Astrocyte (in vitro differentiated cells and primary cell): ENCODE measurements at regions not wholly inside any gene's neighbourhood (a gene's known extent, or its start where the extent isn't known, plus 50 kb on each side); places are given as distances from the start of the nearest gene placed in this dataset.

ENCODE experiments used
- DNase-seq: peaks from one replicate; pipeline ENCODE4 v3.0.0-alpha.2; 2010; ENCODE audit warnings: low read depth
- FAIRE-seq: peaks from 2 replicates; lab custom pipeline; 2011; peaks lifted over from hg19 to GRCh38; lab: Jason Lieb, UNC
- H2AFZ ChIP-seq: 2 replicates; pipeline ENCODE4 v1.6.0; 2012; ENCODE audit warnings: low read depth, low read length, inconsistent platforms
- H3K27ac ChIP-seq: 2 replicates; pipeline ENCODE4 v1.5.1; 2011; ENCODE audit warnings: low read depth, low read length, inconsistent platforms
- H3K27me3 ChIP-seq: 2 replicates; pipeline ENCODE4 v1.6.0; 2011; ENCODE audit warnings: low read length, inconsistent platforms; ENCODE audit not compliant: insufficient read depth
- H3K36me3 ChIP-seq: 2 replicates; pipeline ENCODE4 v1.5.1; 2011; ENCODE audit warnings: low read length, inconsistent platforms; ENCODE audit not compliant: insufficient read depth
- H3K4me1 ChIP-seq: 2 replicates; pipeline ENCODE4 v1.5.1; 2011; ENCODE audit warnings: low read length, inconsistent platforms; ENCODE audit not compliant: insufficient read depth
- H3K4me2 ChIP-seq: 2 replicates; pipeline ENCODE4 v1.6.0; 2012; ENCODE audit warnings: low read length, inconsistent platforms
- H3K4me3 ChIP-seq: 2 replicates; pipeline ENCODE4 v1.5.1; 2011; ENCODE audit warnings: low read depth, mild to moderate bottlenecking, low read length, inconsistent platforms; ENCODE audit not compliant: insufficient read depth
- H3K79me2 ChIP-seq: 2 replicates; pipeline ENCODE4 v1.6.0; 2012; ENCODE audit warnings: mild to moderate bottlenecking, low read length, inconsistent platforms; ENCODE audit not compliant: insufficient read depth
- H3K9ac ChIP-seq: 2 replicates; pipeline ENCODE4 v1.6.0; 2012; ENCODE audit warnings: mild to moderate bottlenecking, low read length, inconsistent platforms
- H3K9me3 ChIP-seq: 2 replicates; pipeline ENCODE4 v1.5.1; 2012; ENCODE audit warnings: low read depth, mild to moderate bottlenecking, low read length, inconsistent platforms; ENCODE audit not compliant: insufficient read depth
- H4K20me1 ChIP-seq: 2 replicates; pipeline ENCODE4 v1.6.0; 2012; ENCODE audit warnings: low read length, inconsistent platforms; ENCODE audit not compliant: insufficient read depth
- H3K27ac Mint-ChIP-seq: one replicate; pipeline ENCODE4 v1.8.0; 2021; ENCODE audit warnings: mild to moderate bottlenecking, mixed read lengths; ENCODE audit not compliant: unreplicated experiment
- H3K27me3 Mint-ChIP-seq: one replicate; pipeline ENCODE4 v1.8.0; 2021; ENCODE audit warnings: low read depth, mixed read lengths; ENCODE audit not compliant: unreplicated experiment
- H3K36me3 Mint-ChIP-seq: one replicate; pipeline ENCODE4 v1.8.0; 2021; ENCODE audit warnings: low read depth, mixed read lengths; ENCODE audit not compliant: unreplicated experiment
- H3K4me1 Mint-ChIP-seq: one replicate; pipeline ENCODE4 v1.8.0; 2021; ENCODE audit warnings: low read depth, mixed read lengths; ENCODE audit not compliant: unreplicated experiment
- H3K4me3 Mint-ChIP-seq: one replicate; pipeline ENCODE4 v1.8.0; 2021; ENCODE audit warnings: mild to moderate bottlenecking, moderate library complexity, mixed read lengths; ENCODE audit not compliant: unreplicated experiment
- H3K9me3 Mint-ChIP-seq: one replicate; pipeline ENCODE4 v1.8.0; 2021; ENCODE audit warnings: mild to moderate bottlenecking, mixed read lengths; ENCODE audit not compliant: unreplicated experiment
- CTCF ChIP-seq: IDR thresholded peaks from 2 replicates; pipeline ENCODE4 v1.5.1; 2011; ENCODE audit warnings: low read depth, mild to moderate bottlenecking, inconsistent platforms, low read length, moderate library complexity; ENCODE audit not compliant: insufficient read depth
- EZH2 ChIP-seq: IDR thresholded peaks from 2 replicates; pipeline ENCODE4 v1.6.1; 2012; ENCODE audit warnings: mild to moderate bottlenecking, low read length, inconsistent platforms; ENCODE audit not compliant: insufficient read depth

GRCh38 chr1:79974659-79975058 is 968.1 kb upstream of the ADGRL4 start:
- Mint-ChIP-seq H3K4me1 (no peaks in the 10 kb centered on the region), H3K9me3 (no peaks in the 10 kb centered on the region), H3K36me3 (no peaks in the 10 kb centered on the region), H3K4me3 (no peak overlapping the region), H3K27ac (no peak overlapping the region), H3K27me3 (no peaks in the 10 kb centered on the region)
- no peak overlapping the region for H3K27ac ChIP-seq
- no peaks in the 10 kb centered on the region for H3K36me3 ChIP-seq
- H2AFZ ChIP-seq = no peak overlapping the region
- H3K79me2 ChIP-seq = no peaks in the 10 kb centered on the region
- no peak for TF ChIP-seq EZH2
- no peak overlapping the region for H3K9ac ChIP-seq
- H4K20me1 ChIP-seq = no peaks in the 10 kb centered on the region
- no peak for DNase-seq
- no peak overlapping the region for H3K4me2 ChIP-seq
- no peak overlapping the region for H3K4me3 ChIP-seq
- no peaks in the 10 kb centered on the region for H3K27me3 ChIP-seq
- no peak for FAIRE-seq
- no peaks in the 10 kb centered on the region for H3K9me3 ChIP-seq
- H3K4me1 ChIP-seq = no peaks in the 10 kb centered on the region

GRCh38 chr1:79969886-79970285 is 963.4 kb upstream of the ADGRL4 start:
- Mint-ChIP-seq H3K36me3 (no peaks in the 10 kb centered on the region), H3K4me1 (no peaks in the 10 kb centered on the region), H3K4me3 (no peak overlapping the region), H3K9me3 (peaks cover 2% of the 10 kb centered on the region), H3K27me3 (no peaks in the 10 kb centered on the region), H3K27ac (no peak overlapping the region)
- Histone ChIP-seq H3K27me3 (no peaks in the 10 kb centered on the region), H3K79me2 (no peaks in the 10 kb centered on the region), H4K20me1 (no peaks in the 10 kb centered on the region), H2AFZ (no peak overlapping the region), H3K9me3 (no peaks in the 10 kb centered on the region), H3K4me1 (no peaks in the 10 kb centered on the region), H3K4me2 (no peak overlapping the region), H3K36me3 (no peaks in the 10 kb centered on the region), H3K27ac (no peak overlapping the region), H3K9ac (no peak overlapping the region), H3K4me3 (no peak overlapping the region)
- FAIRE-seq (no peak), DNase-seq (no peak)
- TF ChIP-seq EZH2 (no peak), CTCF (no peak)

- H3K4me1 ChIP-seq = no peaks in the 10 kb centered on the region
- no peaks in the 10 kb centered on the region for H4K20me1 ChIP-seq
- H3K36me3 ChIP-seq = no peaks in the 10 kb centered on the region
- H3K9me3 ChIP-seq = no peaks in the 10 kb centered on the region
- Mint-ChIP-seq H3K27ac (no peak overlapping the region), H3K36me3 (no peaks in the 10 kb centered on the region), H3K4me3 (no peak overlapping the region), H3K27me3 (no peaks in the 10 kb centered on the region), H3K9me3 (peaks cover 6% of the 10 kb centered on the region), H3K4me1 (no peaks in the 10 kb centered on the region)
- H3K4me2 ChIP-seq = no peak overlapping the region
- H3K79me2 ChIP-seq = no peaks in the 10 kb centered on the region
- H3K27me3 ChIP-seq = no peaks in the 10 kb centered on the region
- no peak overlapping the region for H3K27ac ChIP-seq
- no peak overlapping the region for H3K4me3 ChIP-seq
- FAIRE-seq (no peak), DNase-seq (no peak)
- no peak for TF ChIP-seq CTCF
- no peak for TF ChIP-seq EZH2
- H3K9ac ChIP-seq = no peak overlapping the region
- no peak overlapping the region for H2AFZ ChIP-seq
Observed at GRCh38 chr1:79966438-79966837, 959.9 kb upstream of the ADGRL4 start.
